GM12892 (cell line): ENCODE measurements at regions not wholly inside any gene's neighbourhood (a gene's known extent, or its start where the extent isn't known, plus 50 kb on each side); places are given as distances from the start of the nearest gene placed in this dataset.
A peak's percentile ranks its signal among the peaks of the same experiment; 100 is the strongest.

Experiments
- DNase-seq: peaks from one replicate; pipeline ENCODE4 v3.0.0; 2011; ENCODE audit not compliant: insufficient read length
- FAIRE-seq: peaks from 2 replicates; lab custom pipeline; 2011; peaks lifted over from hg19 to GRCh38; lab: Jason Lieb, UNC
- POLR2A ChIP-seq: IDR thresholded peaks from 2 replicates; pipeline ENCODE4 v1.6.1; 2011; ENCODE audit warnings: low read depth, low read length, control low read depth
- POLR2AphosphoS5 ChIP-seq: IDR thresholded peaks from 2 replicates; pipeline ENCODE4 v1.6.1; 2011; ENCODE audit warnings: low read depth, low read length, control low read depth
- TAF1 ChIP-seq: IDR thresholded peaks from 2 replicates; pipeline ENCODE4 v1.6.1; 2011; ENCODE audit warnings: low read depth, mild to moderate bottlenecking, control low read depth, low read length, borderline replicate concordance

DNA sequence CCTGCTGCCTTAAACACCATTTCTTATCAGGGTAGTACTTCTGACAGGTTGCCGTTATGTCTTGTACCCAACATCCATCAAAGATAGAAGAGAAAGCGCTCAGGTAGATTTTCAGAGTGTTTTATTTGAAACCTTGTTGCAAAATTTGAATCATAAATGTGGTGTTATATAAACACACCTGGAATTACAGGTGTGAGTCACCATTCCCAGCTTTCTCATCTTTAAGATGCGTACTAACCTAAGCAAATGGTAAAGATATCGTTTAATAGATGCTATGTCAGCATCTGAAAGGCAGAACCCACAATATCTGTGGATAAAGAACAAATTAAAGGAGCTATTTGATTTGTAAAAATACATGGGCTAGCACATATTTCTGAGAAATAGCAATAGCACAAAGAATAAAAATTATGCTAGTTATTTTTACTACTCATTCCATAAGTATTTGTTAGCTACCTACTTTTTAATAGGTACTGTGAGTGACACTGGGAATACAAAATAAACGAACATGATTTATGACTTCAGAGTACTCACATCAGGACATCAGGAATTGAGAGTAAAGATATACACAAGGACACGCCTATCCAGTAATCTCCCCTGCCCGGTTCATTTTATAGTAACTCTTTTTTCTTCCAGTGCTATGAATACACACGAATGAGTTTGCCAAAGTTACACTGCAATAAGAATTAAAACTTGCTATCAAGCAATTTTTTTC is 193.8 kb downstream of the RBM43 start:
- DNase-seq = no peak

DNA sequence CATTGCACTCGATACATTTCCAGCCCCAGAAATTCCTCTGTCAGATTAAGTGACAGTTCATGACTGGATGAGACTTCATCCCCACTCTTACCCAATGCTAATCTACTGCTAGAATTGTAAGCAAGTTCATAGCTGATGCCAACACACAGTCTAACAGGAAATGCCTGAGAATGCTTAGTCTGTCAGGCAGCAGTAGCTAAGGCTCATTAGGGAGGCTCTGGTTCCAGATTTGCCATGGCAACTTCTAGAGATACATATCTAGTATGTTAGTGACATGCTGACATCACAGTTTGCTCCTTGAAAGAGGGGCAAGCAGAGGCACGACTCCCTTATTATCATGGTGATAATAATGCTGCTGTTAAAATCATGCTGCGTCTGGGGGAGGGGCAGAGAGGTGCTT is 198.4 kb downstream of the RBM43 start:
- FAIRE-seq (no peak), DNase-seq (no peak)
- TF ChIP-seq TAF1 (no peak), POLR2A (no peak), POLR2AphosphoS5 (no peak)

More for the DNA sequence above, 193.8 kb downstream of the RBM43 start:
- FAIRE-seq = no peak
- TF ChIP-seq TAF1 (no peak), POLR2A (no peak), POLR2AphosphoS5 (no peak)

GRCh38 chr2:151060287-151060686 is 201.4 kb downstream of the RBM43 start:
- no peak for FAIRE-seq
- DNase-seq = no peak
- TF ChIP-seq POLR2A (no peak), POLR2AphosphoS5 (no peak), TAF1 (no peak)

DNA sequence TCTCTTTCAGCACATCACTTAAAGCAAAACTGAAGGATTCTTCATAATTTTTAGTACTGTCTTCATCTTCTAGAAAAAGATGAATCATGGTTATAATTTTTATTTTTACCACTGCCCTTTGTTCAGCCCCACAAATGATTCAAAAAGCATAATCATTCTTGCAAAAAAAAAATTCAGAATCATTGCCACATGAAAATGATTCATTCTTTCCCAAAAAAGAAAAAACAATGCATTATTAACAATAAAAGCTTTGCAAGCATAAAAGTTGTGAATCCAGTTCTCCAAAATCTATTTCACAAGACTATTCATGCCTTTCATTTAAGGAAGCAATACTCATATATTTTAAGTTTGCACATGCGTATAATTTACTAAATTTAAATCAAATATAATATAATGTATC is 204.8 kb downstream of the RBM43 start:
- DNase-seq (no peak), FAIRE-seq (no peak)
- TF ChIP-seq POLR2AphosphoS5 (no peak), POLR2A (no peak), TAF1 (no peak)

GRCh38 chr2:151053661-151053990 is 208.0 kb downstream of the RBM43 start:
- TF ChIP-seq POLR2A (no peak), POLR2AphosphoS5 (no peak), TAF1 (no peak)
- DNase-seq = no peak
- peak; percentile 38 for FAIRE-seq

- FAIRE-seq (no peak), DNase-seq (no peak)
- TF ChIP-seq TAF1 (no peak), POLR2AphosphoS5 (no peak), POLR2A (no peak)
Measured at GRCh38 chr2:151052850-151053660, 208.6 kb downstream of the RBM43 start.

GRCh38 chr2:151051574-151052220 is 210.0 kb downstream of the RBM43 start:
- DNase-seq (peak; percentile 2), FAIRE-seq (peak; percentile 78)
- TF ChIP-seq POLR2AphosphoS5 = no peak
- no peak for TF ChIP-seq POLR2A
- TF ChIP-seq TAF1 = no peak

GRCh38 chr2:151049746-151050145 is 211.9 kb downstream of the RBM43 start:
- FAIRE-seq = no peak
- no peak for TF ChIP-seq TAF1
- TF ChIP-seq POLR2A = no peak
- TF ChIP-seq POLR2AphosphoS5 = no peak
- DNase-seq = no peak

DNA sequence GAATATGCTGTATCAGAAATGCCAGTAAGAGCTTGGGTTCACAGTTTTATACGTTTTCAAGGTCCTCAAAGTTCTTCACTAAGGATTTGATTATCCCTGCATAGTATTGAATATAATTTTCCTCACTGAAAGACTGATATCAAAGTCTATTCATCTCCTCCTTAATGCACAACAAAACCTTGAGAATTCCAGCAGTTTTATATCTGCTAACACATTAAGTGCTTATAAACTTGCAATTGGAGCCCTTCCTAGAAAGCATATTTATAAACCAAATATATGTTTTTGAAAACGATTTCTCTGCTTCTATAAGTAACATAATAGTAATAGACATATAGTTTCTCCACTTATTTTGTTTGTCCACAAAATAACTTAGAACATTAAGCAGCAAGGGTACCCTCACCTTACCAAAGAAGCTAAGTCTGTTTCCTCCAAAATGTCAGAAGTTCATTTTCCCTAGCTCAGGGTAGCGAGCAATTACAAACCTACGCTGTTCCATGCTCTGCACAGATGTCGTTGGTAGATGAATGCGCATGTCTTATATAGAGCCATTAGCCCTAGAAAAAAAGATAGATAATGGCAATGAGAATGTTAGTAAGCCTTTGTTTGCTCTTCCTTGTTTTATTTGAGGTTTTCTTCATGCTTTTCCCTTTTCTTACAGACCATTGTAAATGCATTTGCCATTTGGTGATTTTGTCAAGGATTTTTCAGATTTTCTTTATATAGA is 213.2 kb downstream of the RBM43 start:
- FAIRE-seq (no peak), DNase-seq (no peak)
- TF ChIP-seq POLR2A (no peak), POLR2AphosphoS5 (no peak), TAF1 (no peak)

DNA sequence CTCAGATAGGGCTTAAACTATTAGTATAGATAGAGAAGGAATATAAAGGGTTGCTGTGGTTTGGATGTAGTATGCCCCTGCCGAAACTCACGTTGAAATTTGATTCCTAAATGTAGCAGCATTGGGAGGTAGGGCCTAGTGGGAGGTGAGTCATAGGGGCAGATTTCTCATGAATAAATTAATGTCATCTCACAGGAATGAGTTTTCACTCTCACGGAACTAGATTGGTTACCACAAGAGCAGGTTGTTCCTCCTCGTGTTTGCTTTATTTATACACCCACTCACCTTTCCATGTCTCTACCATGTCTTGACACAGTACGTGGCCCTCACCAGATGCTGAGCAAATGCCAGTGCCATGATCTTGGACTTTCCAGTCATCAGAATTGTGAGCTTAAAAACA is 218.2 kb downstream of the RBM43 start:
- no peak for FAIRE-seq
- DNase-seq = no peak
- TF ChIP-seq TAF1 = no peak
- no peak for TF ChIP-seq POLR2AphosphoS5
- TF ChIP-seq POLR2A = no peak

- FAIRE-seq (no peak), DNase-seq (no peak)
- TF ChIP-seq TAF1 = no peak
- TF ChIP-seq POLR2AphosphoS5 = no peak
- no peak for TF ChIP-seq POLR2A
Measured at GRCh38 chr2:151042964-151043363, 218.7 kb downstream of the RBM43 start.
